ENCODE measurements at regions not wholly inside any gene's neighbourhood (a gene's known extent, or its start where the extent isn't known, plus 50 kb on each side); places are given as distances from the start of the nearest gene placed in this dataset.

DNA sequence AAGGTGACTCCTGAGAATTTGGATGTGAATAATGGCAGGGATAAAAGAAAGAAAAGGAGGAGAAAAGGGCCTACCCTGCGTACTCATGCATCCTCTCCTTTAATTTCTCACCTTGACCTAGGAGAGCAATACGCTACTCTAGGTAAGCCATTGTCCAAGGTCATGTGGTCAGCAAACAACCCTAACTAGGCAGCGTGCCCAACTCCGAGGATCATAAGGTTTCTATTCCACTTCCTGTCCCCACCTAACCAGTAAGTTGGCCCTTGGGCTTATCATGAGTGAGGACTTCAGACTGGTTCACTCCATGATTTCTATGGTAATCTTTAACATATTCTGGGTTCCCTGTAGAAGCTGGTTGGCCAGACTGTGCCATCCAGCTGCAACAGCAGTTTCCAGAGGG is 315.1 kb upstream of the CCL2 start:
- TF ChIP-seq PATZ1 (CRISPR knock-in tag; IDR thresholded peaks at IDR 0.05; ENCODE audit: borderline replicate concordance), result no peak
- no peak for TF ChIP-seq ESRRG (CRISPR knock-in tag; IDR thresholded peaks at IDR 0.05)
- no peak for TF ChIP-seq ZFP3 (CRISPR knock-in tag; IDR thresholded peaks at IDR 0.05)
- TF ChIP-seq SNAI2 (CRISPR knock-in tag; IDR thresholded peaks at IDR 0.05), result no peak
- no peak for TF ChIP-seq GLIS3 (CRISPR knock-in tag; IDR thresholded peaks at IDR 0.05)
- no peak for TF ChIP-seq BACH2 (CRISPR knock-in tag; IDR thresholded peaks at IDR 0.05; ENCODE audit: borderline replicate concordance)
- TF ChIP-seq, protein P1, sequence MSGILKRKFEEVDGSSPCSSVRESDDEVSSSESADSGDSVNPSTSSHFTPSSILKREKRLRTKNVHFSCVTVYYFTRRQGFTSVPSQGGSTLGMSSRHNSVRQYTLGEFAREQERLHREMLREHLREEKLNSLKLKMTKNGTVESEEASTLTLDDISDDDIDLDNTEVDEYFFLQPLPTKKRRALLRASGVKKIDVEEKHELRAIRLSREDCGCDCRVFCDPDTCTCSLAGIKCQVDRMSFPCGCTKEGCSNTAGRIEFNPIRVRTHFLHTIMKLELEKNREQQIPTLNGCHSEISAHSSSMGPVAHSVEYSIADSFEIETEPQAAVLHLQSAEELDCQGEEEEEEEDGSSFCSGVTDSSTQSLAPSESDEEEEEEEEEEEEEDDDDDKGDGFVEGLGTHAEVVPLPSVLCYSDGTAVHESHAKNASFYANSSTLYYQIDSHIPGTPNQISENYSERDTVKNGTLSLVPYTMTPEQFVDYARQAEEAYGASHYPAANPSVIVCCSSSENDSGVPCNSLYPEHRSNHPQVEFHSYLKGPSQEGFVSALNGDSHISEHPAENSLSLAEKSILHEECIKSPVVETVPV (CRISPR knock-in tag; IDR thresholded peaks at IDR 0.05), result no peak
- TF ChIP-seq ISL1 (CRISPR knock-in tag; IDR thresholded peaks at IDR 0.05), result no peak
- TF ChIP-seq ZNF565 (CRISPR knock-in tag; conservative IDR thresholded peaks at IDR 0.05; ENCODE audit: low read depth), result no peak
- no peak for TF ChIP-seq CREB5 (CRISPR knock-in tag; IDR thresholded peaks at IDR 0.05; ENCODE audit: low read depth)
- TF ChIP-seq, protein P2, sequence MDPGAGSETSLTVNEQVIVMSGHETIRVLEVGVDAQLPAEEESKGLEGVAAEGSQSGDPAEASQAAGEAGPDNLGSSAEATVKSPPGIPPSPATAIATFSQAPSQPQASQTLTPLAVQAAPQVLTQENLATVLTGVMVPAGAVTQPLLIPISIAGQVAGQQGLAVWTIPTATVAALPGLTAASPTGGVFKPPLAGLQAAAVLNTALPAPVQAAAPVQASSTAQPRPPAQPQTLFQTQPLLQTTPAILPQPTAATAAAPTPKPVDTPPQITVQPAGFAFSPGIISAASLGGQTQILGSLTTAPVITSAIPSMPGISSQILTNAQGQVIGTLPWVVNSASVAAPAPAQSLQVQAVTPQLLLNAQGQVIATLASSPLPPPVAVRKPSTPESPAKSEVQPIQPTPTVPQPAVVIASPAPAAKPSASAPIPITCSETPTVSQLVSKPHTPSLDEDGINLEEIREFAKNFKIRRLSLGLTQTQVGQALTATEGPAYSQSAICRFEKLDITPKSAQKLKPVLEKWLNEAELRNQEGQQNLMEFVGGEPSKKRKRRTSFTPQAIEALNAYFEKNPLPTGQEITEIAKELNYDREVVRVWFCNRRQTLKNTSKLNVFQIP (CRISPR knock-in tag; IDR thresholded peaks at IDR 0.05; ENCODE audit: borderline replicate concordance, low read depth), result no peak
- TF ChIP-seq, protein P3, sequence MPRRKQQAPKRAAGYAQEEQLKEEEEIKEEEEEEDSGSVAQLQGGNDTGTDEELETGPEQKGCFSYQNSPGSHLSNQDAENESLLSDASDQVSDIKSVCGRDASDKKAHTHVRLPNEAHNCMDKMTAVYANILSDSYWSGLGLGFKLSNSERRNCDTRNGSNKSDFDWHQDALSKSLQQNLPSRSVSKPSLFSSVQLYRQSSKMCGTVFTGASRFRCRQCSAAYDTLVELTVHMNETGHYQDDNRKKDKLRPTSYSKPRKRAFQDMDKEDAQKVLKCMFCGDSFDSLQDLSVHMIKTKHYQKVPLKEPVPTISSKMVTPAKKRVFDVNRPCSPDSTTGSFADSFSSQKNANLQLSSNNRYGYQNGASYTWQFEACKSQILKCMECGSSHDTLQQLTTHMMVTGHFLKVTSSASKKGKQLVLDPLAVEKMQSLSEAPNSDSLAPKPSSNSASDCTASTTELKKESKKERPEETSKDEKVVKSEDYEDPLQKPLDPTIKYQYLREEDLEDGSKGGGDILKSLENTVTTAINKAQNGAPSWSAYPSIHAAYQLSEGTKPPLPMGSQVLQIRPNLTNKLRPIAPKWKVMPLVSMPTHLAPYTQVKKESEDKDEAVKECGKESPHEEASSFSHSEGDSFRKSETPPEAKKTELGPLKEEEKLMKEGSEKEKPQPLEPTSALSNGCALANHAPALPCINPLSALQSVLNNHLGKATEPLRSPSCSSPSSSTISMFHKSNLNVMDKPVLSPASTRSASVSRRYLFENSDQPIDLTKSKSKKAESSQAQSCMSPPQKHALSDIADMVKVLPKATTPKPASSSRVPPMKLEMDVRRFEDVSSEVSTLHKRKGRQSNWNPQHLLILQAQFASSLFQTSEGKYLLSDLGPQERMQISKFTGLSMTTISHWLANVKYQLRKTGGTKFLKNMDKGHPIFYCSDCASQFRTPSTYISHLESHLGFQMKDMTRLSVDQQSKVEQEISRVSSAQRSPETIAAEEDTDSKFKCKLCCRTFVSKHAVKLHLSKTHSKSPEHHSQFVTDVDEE (CRISPR knock-in tag; IDR thresholded peaks at IDR 0.05), result no peak
- no peak for TF ChIP-seq OSR1 (CRISPR knock-in tag; IDR thresholded peaks at IDR 0.05)
- TF ChIP-seq ZNF8 (CRISPR knock-in tag; IDR thresholded peaks at IDR 0.05), result no peak
- no peak for TF ChIP-seq ARNTL (CRISPR knock-in tag; IDR thresholded peaks at IDR 0.05; ENCODE audit: borderline replicate concordance, low read depth)
- TF ChIP-seq ZFP30 (CRISPR knock-in tag; IDR thresholded peaks at IDR 0.05), result no peak
- TF ChIP-seq CSDC2 (CRISPR knock-in tag; IDR thresholded peaks at IDR 0.05), result no peak
- no peak for ATAC-seq

GRCh38 chr17:33940769-33941370 is 314.2 kb upstream of the CCL2 start:
- ATAC-seq, result no peak
- no peak for TF ChIP-seq RARB (CRISPR knock-in tag; IDR thresholded peaks at IDR 0.05)
- TF ChIP-seq, protein P1 (CRISPR knock-in tag; IDR thresholded peaks at IDR 0.05), result no peak
- no peak for TF ChIP-seq PATZ1 (CRISPR knock-in tag; IDR thresholded peaks at IDR 0.05; ENCODE audit: borderline replicate concordance)
- TF ChIP-seq GLIS3 (CRISPR knock-in tag; IDR thresholded peaks at IDR 0.05), result no peak
- TF ChIP-seq, protein P3 (CRISPR knock-in tag; IDR thresholded peaks at IDR 0.05), result no peak
- no peak for TF ChIP-seq PPARA (CRISPR knock-in tag; IDR thresholded peaks at IDR 0.05; ENCODE audit: borderline replicate concordance)
- TF ChIP-seq ISL1 (CRISPR knock-in tag; IDR thresholded peaks at IDR 0.05), result no peak
- no peak for TF ChIP-seq TOX (CRISPR knock-in tag; IDR thresholded peaks at IDR 0.05; ENCODE audit: borderline replicate concordance)
- no peak for TF ChIP-seq ZFP30 (CRISPR knock-in tag; IDR thresholded peaks at IDR 0.05)
- TF ChIP-seq ZC3H10 (CRISPR knock-in tag; IDR thresholded peaks at IDR 0.05), result no peak
- TF ChIP-seq TCF4 (CRISPR knock-in tag; IDR thresholded peaks at IDR 0.05; ENCODE audit: borderline replicate concordance), result no peak
- no peak for TF ChIP-seq OSR1 (CRISPR knock-in tag; IDR thresholded peaks at IDR 0.05)
- no peak for TF ChIP-seq ZFP3 (CRISPR knock-in tag; IDR thresholded peaks at IDR 0.05)
- no peak for TF ChIP-seq BACH2 (CRISPR knock-in tag; IDR thresholded peaks at IDR 0.05; ENCODE audit: borderline replicate concordance)
- TF ChIP-seq SNAI2 (CRISPR knock-in tag; IDR thresholded peaks at IDR 0.05), result no peak
- TF ChIP-seq ESRRG (CRISPR knock-in tag; IDR thresholded peaks at IDR 0.05), result no peak
- no peak for TF ChIP-seq ZNF70 (CRISPR knock-in tag; IDR thresholded peaks at IDR 0.05)
- TF ChIP-seq ZNF8 (CRISPR knock-in tag; IDR thresholded peaks at IDR 0.05), result no peak
